Inflammatory macrophage treated with lipopolysaccharide for 1 hour (primary cell): ENCODE measurements at regions not wholly inside any gene's neighbourhood (a gene's known extent, or its start where the extent isn't known, plus 50 kb on each side); places are given as distances from the start of the nearest gene placed in this dataset.

Experiments used
- DNase-seq, 2 donors: peaks; one replicate each; pipeline ENCODE4 v3.0.0-alpha.2; 2020 to 2022

DNA sequence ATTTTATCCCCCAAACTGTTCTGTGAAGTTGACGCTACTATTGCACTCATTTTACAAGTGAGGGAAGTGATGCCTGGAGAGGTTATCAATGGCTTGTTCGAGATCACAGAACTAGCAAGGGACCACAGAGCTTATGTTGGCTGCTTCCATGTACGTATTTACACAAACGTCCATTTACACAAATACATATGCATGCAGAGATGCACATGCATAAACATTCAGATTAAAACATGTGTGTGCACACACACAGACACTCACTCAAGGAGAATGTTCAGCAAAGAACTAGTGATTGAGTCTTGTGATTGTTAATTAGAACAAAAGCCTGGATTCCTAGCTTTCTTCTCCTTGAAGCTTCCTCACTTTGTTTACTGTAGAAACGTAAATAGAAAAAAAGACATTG is 321.5 kb upstream of the CHD6 start:
- no peak for DNase-seq

GRCh38 chr20:41938353-41938752 is 320.2 kb upstream of the CHD6 start:
- DNase-seq = no peak

GRCh38 chr20:41935259-41935791 is 317.1 kb upstream of the CHD6 start:
- DNase-seq = no peak

DNA sequence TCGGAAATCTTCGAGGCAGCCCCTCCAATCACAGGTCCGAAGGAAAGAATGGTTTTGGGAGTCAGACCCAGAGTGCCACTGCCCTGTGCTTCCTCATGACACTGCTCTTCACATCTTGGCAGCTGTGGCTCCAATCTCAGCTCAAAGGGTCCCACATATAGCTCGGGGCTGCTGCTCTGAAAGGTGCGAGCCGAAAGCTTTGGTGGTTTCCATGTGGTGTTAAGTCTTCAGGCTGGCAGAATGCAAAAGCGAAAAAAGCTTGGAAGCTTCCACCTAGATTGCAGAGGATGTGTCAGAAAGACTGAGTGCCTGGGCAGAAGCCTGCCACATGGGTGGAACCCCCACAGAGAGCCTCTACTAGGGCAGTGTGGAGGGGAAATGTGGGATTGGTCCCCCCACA is 314.3 kb upstream of the CHD6 start:
- DNase-seq = no peak

DNA sequence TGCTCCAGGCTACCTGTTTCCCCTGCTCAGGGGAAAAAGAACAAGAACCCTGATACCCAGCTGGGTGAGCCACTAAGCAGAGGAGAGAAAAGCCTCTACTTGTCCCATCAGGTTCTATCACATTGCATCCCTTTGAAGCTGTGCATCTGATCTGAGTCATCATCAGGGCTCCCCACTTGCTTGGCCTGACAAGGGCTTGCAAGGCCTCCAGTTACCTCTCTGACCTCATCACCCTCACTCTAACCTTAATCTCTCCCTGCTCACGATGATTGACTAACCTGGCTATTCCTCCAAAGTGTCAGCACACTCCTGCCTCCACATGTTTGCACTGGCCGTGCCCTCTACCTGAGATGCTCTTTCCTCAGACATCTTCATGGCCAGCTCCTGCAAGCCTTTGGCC is 309.5 kb upstream of the CHD6 start:
- no peak for DNase-seq

DNA sequence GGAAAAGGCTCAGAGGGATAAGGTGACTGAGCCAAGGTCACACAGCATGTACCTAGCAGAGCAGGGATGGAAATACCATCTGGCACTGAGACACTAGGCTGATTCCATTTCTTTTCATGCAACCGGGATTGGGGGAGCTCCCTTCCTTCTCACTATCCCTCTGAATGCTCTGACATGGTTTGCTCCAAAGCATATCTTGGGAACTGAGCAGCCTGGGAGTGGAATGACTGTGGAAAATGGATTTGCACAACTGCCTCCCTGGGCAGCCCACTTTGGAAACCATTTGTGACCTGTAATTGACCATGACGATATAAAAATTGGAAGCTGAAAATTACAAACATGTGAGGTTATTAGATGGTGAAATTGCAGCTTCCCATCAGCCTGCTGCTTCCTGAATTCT is 309.0 kb upstream of the CHD6 start:
- no peak for DNase-seq

DNA sequence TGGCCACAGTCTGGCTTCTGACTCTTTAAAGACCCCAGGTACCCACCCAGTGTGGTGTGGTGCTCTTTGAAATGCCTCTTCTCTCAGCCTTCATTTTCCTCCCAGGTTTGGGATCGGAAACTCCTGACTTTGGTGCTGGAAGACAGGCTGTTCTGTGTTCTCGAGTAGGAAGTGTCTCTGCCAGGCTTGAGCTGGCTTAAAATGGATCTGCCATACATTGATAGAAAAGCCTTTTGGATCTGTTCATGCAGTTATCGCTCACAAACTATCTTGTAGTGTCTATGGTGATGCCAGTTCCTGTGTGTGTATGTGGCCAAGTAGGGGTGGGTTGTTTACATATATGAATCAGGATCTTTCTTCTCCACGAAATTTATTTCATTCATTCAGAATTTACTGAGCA is 307.3 kb upstream of the CHD6 start:
- DNase-seq = no peak

DNA sequence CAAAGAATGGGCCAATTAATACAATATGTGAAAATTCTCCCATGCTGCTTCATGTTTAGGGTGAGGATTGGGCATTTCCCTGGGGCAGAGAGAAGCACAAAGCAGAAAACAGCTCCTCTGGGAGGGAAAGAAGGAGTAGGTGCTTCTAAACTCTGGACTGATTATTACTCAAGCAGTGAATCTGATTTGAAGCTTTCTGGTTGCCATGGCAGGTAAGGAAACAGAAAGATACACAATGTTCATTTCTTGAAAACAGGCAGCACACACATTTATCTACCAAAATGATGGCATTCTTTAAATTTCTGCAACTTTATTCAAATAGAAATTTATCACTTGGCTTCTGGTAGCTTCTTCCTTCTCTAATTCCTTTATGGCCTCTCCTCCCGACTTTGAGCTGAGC is 305.4 kb upstream of the CHD6 start:
- no peak for DNase-seq

- DNase-seq = no peak
Observed at GRCh38 chr20:41913146-41913545, 295.0 kb upstream of the CHD6 start.

DNA sequence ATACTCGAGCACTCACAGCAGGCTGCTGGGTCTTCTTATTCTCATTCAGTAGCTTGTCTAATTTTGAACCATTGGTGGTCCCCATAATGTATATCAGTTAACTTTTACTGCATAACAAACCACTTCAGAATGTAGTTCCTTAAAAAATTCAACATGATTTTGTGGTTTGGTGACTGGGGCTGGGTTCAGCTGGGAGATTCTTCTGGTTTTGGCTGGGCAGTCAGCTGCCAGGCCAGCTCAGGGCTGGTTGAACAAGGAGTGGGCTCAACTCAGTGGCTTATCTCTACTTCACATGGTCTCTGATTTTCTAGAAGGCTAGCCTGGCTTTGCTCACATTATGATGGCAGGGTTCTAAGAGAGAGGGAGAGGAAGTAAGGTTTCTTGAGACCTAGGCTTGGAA is 292.4 kb upstream of the CHD6 start:
- no peak for DNase-seq

- no peak for DNase-seq
Observed at GRCh38 chr20:41905199-41905598, 287.0 kb upstream of the CHD6 start.

- no peak for DNase-seq
Observed at GRCh38 chr20:41903586-41903985, 285.4 kb upstream of the CHD6 start.

DNA sequence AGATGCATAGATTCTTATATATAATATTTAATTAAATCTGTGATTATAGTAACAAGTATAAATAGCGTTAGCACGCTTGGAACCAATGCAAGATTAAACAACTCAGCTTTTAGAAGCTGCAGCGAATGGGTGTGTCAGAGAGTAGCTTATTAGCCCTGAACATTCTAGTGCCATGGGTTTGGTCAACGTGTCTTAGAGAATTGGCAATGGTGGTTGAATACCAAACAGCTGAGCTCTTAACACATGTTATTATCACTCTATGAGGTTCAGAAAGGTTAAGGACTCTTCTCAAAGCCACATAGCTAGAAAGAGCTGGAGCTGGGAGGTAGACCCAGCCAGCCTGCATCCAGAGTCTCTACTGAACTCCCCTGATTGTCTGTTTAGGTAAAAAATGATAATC is 284.2 kb upstream of the CHD6 start:
- DNase-seq = no peak

DNA sequence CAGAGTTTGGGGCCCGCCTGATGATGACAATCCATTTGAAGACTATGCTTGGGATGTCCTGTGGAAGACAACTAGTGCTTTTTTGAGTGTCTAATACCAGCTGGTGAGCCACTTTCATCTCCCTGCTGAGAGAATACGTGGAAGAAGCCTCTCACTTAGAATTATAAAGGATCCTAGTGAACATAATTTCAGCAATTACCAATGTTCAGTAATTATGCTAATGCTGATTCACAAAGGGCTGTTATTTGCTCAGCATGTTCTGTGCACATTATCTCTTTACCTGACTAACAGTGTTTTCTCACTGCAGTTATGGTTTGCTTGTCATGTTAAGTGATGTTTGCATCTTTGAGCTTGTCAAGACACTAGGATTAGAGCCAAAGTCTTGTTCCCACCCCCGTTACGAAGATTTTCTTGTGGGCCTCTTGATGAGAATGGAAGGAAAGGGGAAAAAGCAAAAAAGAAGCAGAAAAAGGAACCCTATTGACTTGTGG is 282.1 kb upstream of the CHD6 start:
- DNase-seq = no peak

- DNase-seq = no peak
Observed at GRCh38 chr20:41897708-41898107, 279.5 kb upstream of the CHD6 start.

- DNase-seq = no peak
Observed at GRCh38 chr20:41895241-41896032, 277.3 kb upstream of the CHD6 start.

- no peak for DNase-seq
Observed at GRCh38 chr20:41894255-41894963, 276.2 kb upstream of the CHD6 start.

DNA sequence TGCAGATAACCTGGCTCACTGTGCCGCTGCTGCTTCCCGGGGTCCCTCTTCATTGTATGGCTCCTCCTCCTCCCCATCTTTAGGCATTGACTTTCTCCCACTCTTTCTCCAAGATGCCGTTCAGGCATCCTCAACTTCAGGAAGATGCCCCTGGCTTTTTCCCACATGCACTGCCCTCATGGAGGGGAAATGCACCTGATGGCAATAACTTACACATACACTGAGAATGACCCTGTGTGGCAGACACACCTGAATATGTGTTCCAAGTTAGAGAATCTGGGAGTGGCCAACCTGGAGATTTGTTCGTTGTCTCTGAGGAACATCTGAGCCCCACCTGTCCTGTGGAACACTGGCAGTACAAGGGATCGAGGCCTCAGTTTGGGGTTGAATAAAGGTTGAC is 273.9 kb upstream of the CHD6 start:
- no peak for DNase-seq

GRCh38 chr20:41889844-41890224 is 271.7 kb upstream of the CHD6 start:
- no peak for DNase-seq

DNA sequence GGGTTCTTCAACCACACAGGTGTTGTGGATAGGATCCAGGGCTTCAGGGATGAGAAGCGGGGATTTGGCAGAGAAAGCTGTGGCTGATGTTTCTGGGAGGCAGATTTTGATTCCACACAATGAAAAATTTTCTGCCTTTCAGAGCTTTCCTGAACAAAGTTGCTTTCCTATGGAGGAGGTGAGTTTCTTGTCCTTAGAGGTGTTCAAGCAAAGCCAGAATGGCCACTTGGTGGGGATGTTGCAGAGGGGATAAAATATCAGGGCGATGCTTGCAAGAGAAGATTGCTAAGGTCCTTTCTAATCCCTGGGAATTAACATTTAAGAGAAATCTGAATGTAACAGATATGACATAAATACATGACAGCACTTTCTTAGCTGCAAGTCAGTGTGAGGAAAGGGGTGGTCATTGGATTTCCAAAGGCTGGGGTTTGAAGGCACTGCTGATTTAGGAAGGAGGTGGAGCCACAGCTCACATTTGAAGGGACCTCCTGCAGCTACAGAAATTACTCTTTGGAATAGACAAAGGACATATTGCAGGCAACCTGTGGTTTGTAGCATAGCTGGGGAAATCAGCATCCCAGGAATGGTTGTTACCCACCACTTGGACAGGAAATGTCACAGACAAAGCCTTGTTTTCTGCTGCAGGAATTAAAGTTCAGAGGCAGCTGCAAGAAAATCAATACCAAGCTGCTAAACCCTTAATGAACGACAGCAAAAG is 271.1 kb upstream of the CHD6 start:
- DNase-seq = no peak

- no peak for DNase-seq
Observed at GRCh38 chr20:41888434-41888833, 270.3 kb upstream of the CHD6 start.

DNA sequence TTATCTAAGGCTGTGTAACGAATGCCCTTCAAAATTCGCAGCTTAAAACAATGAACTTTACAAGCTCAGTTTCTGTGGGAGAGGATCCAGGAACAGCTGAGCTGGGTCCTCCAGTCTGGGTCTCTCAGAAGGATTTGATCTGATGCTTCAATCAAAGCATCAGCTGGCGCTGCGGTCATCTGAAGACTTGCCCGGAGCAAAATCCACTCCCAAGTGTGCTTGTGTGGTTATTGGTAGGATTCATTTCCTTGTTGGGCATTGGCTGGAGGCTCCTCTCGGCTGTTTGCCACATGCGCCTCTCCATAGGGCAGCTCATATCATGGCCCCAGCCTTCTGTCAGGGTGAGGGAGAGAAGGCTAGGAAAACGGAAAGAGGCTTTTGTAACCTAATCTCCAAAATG is 269.3 kb upstream of the CHD6 start:
- DNase-seq = no peak

DNA sequence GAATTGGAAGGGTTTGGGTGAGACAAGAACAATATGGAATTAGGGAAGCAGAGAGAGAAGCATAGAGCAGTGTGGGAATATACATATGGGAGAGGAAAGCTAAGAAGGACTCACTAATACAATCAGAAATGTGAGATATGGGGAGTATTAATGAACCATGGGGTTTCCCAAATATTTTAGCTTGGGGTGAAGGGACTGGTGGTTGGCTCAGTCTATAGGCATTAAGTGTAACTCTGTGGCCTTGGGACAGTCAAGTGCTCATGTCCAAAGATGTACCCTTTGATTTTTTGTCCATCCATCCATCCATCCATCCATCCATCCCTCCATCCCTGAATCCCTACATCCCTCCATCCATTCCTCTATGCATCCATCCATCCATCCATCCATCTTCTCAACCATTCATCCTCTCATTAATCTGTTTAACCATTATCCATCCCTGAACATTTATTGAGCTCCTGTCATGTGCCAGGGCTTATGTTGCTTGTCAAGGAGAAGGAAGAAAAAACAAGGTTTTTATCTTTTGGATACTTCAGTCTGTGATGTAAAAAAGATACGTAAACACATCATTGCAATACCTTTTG is 263.4 kb upstream of the CHD6 start:
- DNase-seq = no peak
